ENCODE measurements at regions not wholly inside any gene's neighbourhood (a gene's known extent, or its start where the extent isn't known, plus 50 kb on each side); places are given as distances from the start of the nearest gene placed in this dataset.

GRCh38 chr3:154952553-154952952 is 127.6 kb upstream of the MME start:
- H3K36me3 ChIP-seq = no peaks in the 10 kb centered on the region
- TF ChIP-seq EZH2 (IDR thresholded peaks at IDR 0.05) (no peak), EZH2phosphoT487 (IDR thresholded peaks at IDR 0.05) (no peak), CTCF (IDR thresholded peaks at IDR 0.05) (no peak)
- no peaks in the 10 kb centered on the region for H3K9me3 ChIP-seq (ENCODE audit: low read depth)
- H3K27ac Mint-ChIP-seq = no peak overlapping the region
- H3K4me1 ChIP-seq = no peaks in the 10 kb centered on the region
- H3K9ac ChIP-seq = no peak overlapping the region
- DNase-seq (ENCODE audit: low spot score) = no peak
- H3K4me1 Mint-ChIP-seq = no peaks in the 10 kb centered on the region
- H4K20me1 ChIP-seq (ENCODE audit: low read depth) = no peaks in the 10 kb centered on the region
- no peaks in the 10 kb centered on the region for H3F3A ChIP-seq (ENCODE audit: low read depth)
- no peaks in the 10 kb centered on the region for H3K36me3 Mint-ChIP-seq
- H3K4me2 ChIP-seq = no peak overlapping the region
- no peaks in the 10 kb centered on the region for H3K27me3 ChIP-seq
- H2AFZ ChIP-seq (replicated peaks) = no peak overlapping the region
- peaks cover 12% of the 10 kb centered on the region for H3K9me3 Mint-ChIP-seq
- no peaks in the 10 kb centered on the region for H3K79me2 ChIP-seq (ENCODE audit: low read depth)
- no peak overlapping the region for H3K27ac ChIP-seq
- H3K27me3 Mint-ChIP-seq (ENCODE audit: insufficient read depth, low read depth) = peaks cover 2% of the 10 kb centered on the region
- H3K4me3 ChIP-seq = no peak overlapping the region
- H3K4me3 Mint-ChIP-seq = no peak overlapping the region

- Histone ChIP-seq H3K4me2 (no peak overlapping the region), H3K4me3 (no peak overlapping the region), H2AFZ (replicated peaks) (no peak overlapping the region), H3K27ac (no peak overlapping the region), H4K20me1 (ENCODE audit: low read depth) (no peaks in the 10 kb centered on the region), H3K36me3 (peaks cover 3% of the 10 kb centered on the region), H3K4me1 (no peaks in the 10 kb centered on the region), H3K27me3 (no peaks in the 10 kb centered on the region), H3K79me2 (ENCODE audit: low read depth) (no peaks in the 10 kb centered on the region), H3K9ac (no peak overlapping the region), H3K9me3 (ENCODE audit: low read depth) (no peaks in the 10 kb centered on the region), H3F3A (ENCODE audit: low read depth) (no peaks in the 10 kb centered on the region)
- peaks cover 10% of the 10 kb centered on the region for H3K9me3 Mint-ChIP-seq
- TF ChIP-seq CTCF (IDR thresholded peaks at IDR 0.05) = no peak
- TF ChIP-seq EZH2 (IDR thresholded peaks at IDR 0.05) = no peak
- no peak for TF ChIP-seq EZH2phosphoT487 (IDR thresholded peaks at IDR 0.05)
- H3K36me3 Mint-ChIP-seq = no peaks in the 10 kb centered on the region
- DNase-seq (ENCODE audit: low spot score) = no peak
- H3K27me3 Mint-ChIP-seq (ENCODE audit: insufficient read depth, low read depth) = peaks cover 2% of the 10 kb centered on the region
- H3K4me3 Mint-ChIP-seq = no peak overlapping the region
- H3K4me1 Mint-ChIP-seq = peaks cover 10% of the 10 kb centered on the region
- H3K27ac Mint-ChIP-seq = no peak overlapping the region
These were observed 136.1 kb upstream of the MME start for GRCh38 chr3:154943981-154944380.

- Histone ChIP-seq H3K36me3 (peaks cover 3% of the 10 kb centered on the region), H3K4me3 (no peak overlapping the region), H3K9ac (no peak overlapping the region), H3K27me3 (no peaks in the 10 kb centered on the region), H4K20me1 (ENCODE audit: low read depth) (no peaks in the 10 kb centered on the region), H3K4me1 (no peaks in the 10 kb centered on the region), H3F3A (ENCODE audit: low read depth) (no peaks in the 10 kb centered on the region), H3K27ac (no peak overlapping the region), H2AFZ (replicated peaks) (no peak overlapping the region), H3K79me2 (ENCODE audit: low read depth) (no peaks in the 10 kb centered on the region), H3K9me3 (ENCODE audit: low read depth) (no peaks in the 10 kb centered on the region), H3K4me2 (no peak overlapping the region)
- TF ChIP-seq CTCF (IDR thresholded peaks at IDR 0.05) = no peak
- no peak for TF ChIP-seq EZH2 (IDR thresholded peaks at IDR 0.05)
- TF ChIP-seq EZH2phosphoT487 (IDR thresholded peaks at IDR 0.05) = no peak
- H3K9me3 Mint-ChIP-seq = peaks cover 10% of the 10 kb centered on the region
- peaks cover 2% of the 10 kb centered on the region for H3K27me3 Mint-ChIP-seq (ENCODE audit: insufficient read depth, low read depth)
- DNase-seq (ENCODE audit: low spot score) = no peak
- no peak overlapping the region for H3K4me3 Mint-ChIP-seq
- no peak overlapping the region for H3K27ac Mint-ChIP-seq
- H3K36me3 Mint-ChIP-seq = no peaks in the 10 kb centered on the region
- peaks cover 10% of the 10 kb centered on the region for H3K4me1 Mint-ChIP-seq
These were observed 137.3 kb upstream of the MME start for GRCh38 chr3:154942827-154943226.

Data from neural progenitor cell (in vitro differentiated cells).